ENCODE measurements at regions not wholly inside any gene's neighbourhood (a gene's known extent, or its start where the extent isn't known, plus 50 kb on each side); places are given as distances from the start of the nearest gene placed in this dataset.

- POLR2A ChIA-PET: no interaction called here
- DNase-seq (no peak), ATAC-seq (no peak)
- Mint-ChIP-seq H3K4me1 (peaks cover 25% of the 10 kb centered on the region), H3K27ac (no peak overlapping the region), H3K27me3 (peaks cover 22% of the 10 kb centered on the region), H3K36me3 (ENCODE audit: low read depth) (no peaks in the 10 kb centered on the region), H3K9me3 (ENCODE audit: low read depth) (no peaks in the 10 kb centered on the region), H3K4me3 (no peak overlapping the region)
- intact Hi-C loops (cut with DNase I, micrococcal nuclease): loop anchor here (5.0 to 10.0 kb wide), 2 partner anchors 854 to 1101 kb away; partner anchors contain the start of gene GLRX3 (in 1 of the 2)
- CTCF ChIA-PET: no interaction called here
Measured at GRCh38 chr10:129033340-129033739, 433.7 kb upstream of the MGMT start.

- no peak for DNase-seq
- no peaks in the 10 kb centered on the region for H3K36me3 Mint-ChIP-seq (ENCODE audit: low read depth)
- CTCF ChIA-PET: interaction anchor here (0.9 kb wide), 1 partner anchor 30 kb away, joined by 3 read pairs; no protein-coding TSS in a partner anchor
- ATAC-seq: no peak
- no peaks in the 10 kb centered on the region for H3K9me3 Mint-ChIP-seq (ENCODE audit: low read depth)
- H3K27ac Mint-ChIP-seq: no peak overlapping the region
- POLR2A ChIA-PET: no interaction called here
- no peak overlapping the region for H3K4me3 Mint-ChIP-seq
- intact Hi-C loops (cut with DNase I, micrococcal nuclease): loop anchor here (5.0 to 10.0 kb wide), 2 partner anchors 853 to 1101 kb away; partner anchors contain the start of gene GLRX3 (in 1 of the 2)
- H3K4me1 Mint-ChIP-seq: peaks cover 25% of the 10 kb centered on the region
- H3K27me3 Mint-ChIP-seq: peaks cover 25% of the 10 kb centered on the region
Measured at GRCh38 chr10:129033790-129034272, 433.2 kb upstream of the MGMT start.

- H3K4me3 Mint-ChIP-seq: peak overlapping the region; percentile 22
- DNase-seq (peak; percentile 66), ATAC-seq (peak; percentile 60)
- H3K27me3 Mint-ChIP-seq: peaks cover 27% of the 10 kb centered on the region
- CTCF ChIA-PET: interaction anchor here (0.6 to 1.5 kb wide), 6 partner anchors 9 to 931 kb away, joined by 3 to 5 read pairs (median 3); no protein-coding TSS in a partner anchor
- intact Hi-C loops (cut with DNase I, micrococcal nuclease): loop anchor here in 1 of 2 experiments (10.0 kb wide), 1 partner anchor 1100 kb away; the partner anchor contains the start of gene GLRX3
- POLR2A ChIA-PET: no interaction called here
- peak overlapping the region; percentile 40 for H3K27ac Mint-ChIP-seq
- H3K36me3 Mint-ChIP-seq (ENCODE audit: low read depth): no peaks in the 10 kb centered on the region
- no peaks in the 10 kb centered on the region for H3K9me3 Mint-ChIP-seq (ENCODE audit: low read depth)
- H3K4me1 Mint-ChIP-seq: peaks cover 25% of the 10 kb centered on the region
Measured at GRCh38 chr10:129035052-129035827, 431.8 kb upstream of the MGMT start.

- intact Hi-C loops (cut with DNase I, micrococcal nuclease): loop anchor here in 1 of 2 experiments (10.0 kb wide), 1 partner anchor 1096 kb away; the partner anchor contains the start of gene GLRX3
- no peak for ATAC-seq
- Mint-ChIP-seq H3K27me3 (peaks cover 19% of the 10 kb centered on the region), H3K36me3 (ENCODE audit: low read depth) (no peaks in the 10 kb centered on the region), H3K4me3 (no peak overlapping the region), H3K27ac (no peak overlapping the region), H3K4me1 (peaks cover 33% of the 10 kb centered on the region), H3K9me3 (ENCODE audit: low read depth) (no peaks in the 10 kb centered on the region)
- DNase-seq: no peak
- CTCF ChIA-PET: no interaction called here
- POLR2A ChIA-PET: no interaction called here
Measured at GRCh38 chr10:129038522-129038921, 428.5 kb upstream of the MGMT start.

GRCh38 chr10:129039406-129040370 lies 427.4 kb upstream of the MGMT start:
- CTCF ChIA-PET: no interaction called here
- no peak overlapping the region for H3K27ac Mint-ChIP-seq
- H3K36me3 Mint-ChIP-seq (ENCODE audit: low read depth): no peaks in the 10 kb centered on the region
- ATAC-seq (no peak), DNase-seq (no peak)
- POLR2A ChIA-PET: no interaction called here
- H3K4me3 Mint-ChIP-seq: no peak overlapping the region
- H3K9me3 Mint-ChIP-seq (ENCODE audit: low read depth): no peaks in the 10 kb centered on the region
- peaks cover 31% of the 10 kb centered on the region for H3K4me1 Mint-ChIP-seq
- peaks cover 17% of the 10 kb centered on the region for H3K27me3 Mint-ChIP-seq
- intact Hi-C loops (cut with DNase I, micrococcal nuclease): loop anchor here in 1 of 2 experiments (10.0 kb wide), 1 partner anchor 1095 kb away; the partner anchor contains the start of gene GLRX3

GRCh38 chr10:129040377-129040776 lies 426.7 kb upstream of the MGMT start:
- intact Hi-C loops (cut with DNase I, micrococcal nuclease): no loop called here
- CTCF ChIA-PET: no interaction called here
- H3K4me3 Mint-ChIP-seq: no peak overlapping the region
- no peaks in the 10 kb centered on the region for H3K36me3 Mint-ChIP-seq (ENCODE audit: low read depth)
- no peak overlapping the region for H3K27ac Mint-ChIP-seq
- H3K27me3 Mint-ChIP-seq: peaks cover 17% of the 10 kb centered on the region
- no peaks in the 10 kb centered on the region for H3K9me3 Mint-ChIP-seq (ENCODE audit: low read depth)
- DNase-seq: no peak
- POLR2A ChIA-PET: no interaction called here
- H3K4me1 Mint-ChIP-seq: peaks cover 29% of the 10 kb centered on the region
- ATAC-seq: no peak

- no peak for DNase-seq
- Mint-ChIP-seq H3K4me3 (no peak overlapping the region), H3K27me3 (peaks cover 13% of the 10 kb centered on the region), H3K4me1 (peaks cover 16% of the 10 kb centered on the region), H3K36me3 (ENCODE audit: low read depth) (no peaks in the 10 kb centered on the region), H3K9me3 (ENCODE audit: low read depth) (no peaks in the 10 kb centered on the region), H3K27ac (no peak overlapping the region)
- ChIA-PET POLR2A (no interaction called here), CTCF (no interaction called here)
- ATAC-seq: no peak
- intact Hi-C loops (cut with DNase I, micrococcal nuclease): no loop called here
Measured at GRCh38 chr10:129041916-129042315, 425.1 kb upstream of the MGMT start.

- H3K27me3 Mint-ChIP-seq: peaks cover 11% of the 10 kb centered on the region
- DNase-seq: no peak
Measured at GRCh38 chr10:129042776-129043595, 424.1 kb upstream of the MGMT start.

GRCh38 chr10:129043691-129044090 lies 423.4 kb upstream of the MGMT start:
- ATAC-seq (no peak), DNase-seq (no peak)
- intact Hi-C loops (cut with DNase I, micrococcal nuclease): no loop called here
- POLR2A ChIA-PET: no interaction called here
- Mint-ChIP-seq H3K27me3 (peaks cover 10% of the 10 kb centered on the region), H3K4me1 (peaks cover 11% of the 10 kb centered on the region), H3K27ac (no peak overlapping the region), H3K36me3 (ENCODE audit: low read depth) (no peaks in the 10 kb centered on the region), H3K4me3 (no peak overlapping the region), H3K9me3 (ENCODE audit: low read depth) (no peaks in the 10 kb centered on the region)
- CTCF ChIA-PET: interaction anchor here (0.6 to 1.3 kb wide), 3 partner anchors 9 to 719 kb away, joined by 3 to 4 read pairs (median 3); no protein-coding TSS in a partner anchor

More at GRCh38 chr10:129042776-129043595, 424.1 kb upstream of the MGMT start:
- intact Hi-C loops (cut with DNase I, micrococcal nuclease): no loop called here
- H3K36me3 Mint-ChIP-seq (ENCODE audit: low read depth): no peaks in the 10 kb centered on the region
- H3K4me3 Mint-ChIP-seq: peak overlapping the region; percentile 1
- no peaks in the 10 kb centered on the region for H3K9me3 Mint-ChIP-seq (ENCODE audit: low read depth)
- H3K27ac Mint-ChIP-seq: no peak overlapping the region
- ATAC-seq: no peak
- ChIA-PET CTCF (interaction anchor here (0.6 to 0.9 kb wide), 3 partner anchors 11 to 718 kb away, joined by 3 to 4 read pairs (median 3); no protein-coding TSS in a partner anchor), POLR2A (no interaction called here)
- peaks cover 11% of the 10 kb centered on the region for H3K4me1 Mint-ChIP-seq

GRCh38 chr10:129045599-129045998 lies 421.4 kb upstream of the MGMT start:
- H3K4me3 Mint-ChIP-seq: no peak overlapping the region
- no peaks in the 10 kb centered on the region for H3K9me3 Mint-ChIP-seq (ENCODE audit: low read depth)
- H3K27me3 Mint-ChIP-seq: peaks cover 6% of the 10 kb centered on the region
- ChIA-PET POLR2A (no interaction called here), CTCF (no interaction called here)
- no peaks in the 10 kb centered on the region for H3K36me3 Mint-ChIP-seq (ENCODE audit: low read depth)
- H3K4me1 Mint-ChIP-seq: peaks cover 11% of the 10 kb centered on the region
- intact Hi-C loops (cut with DNase I, micrococcal nuclease): no loop called here
- no peak for DNase-seq
- ATAC-seq: no peak
- no peak overlapping the region for H3K27ac Mint-ChIP-seq

Data from activated CD4-positive, alpha-beta T cell treated with anti-CD3 and anti-CD28 coated beads for 36 hours (primary cell).